C4-2B (cell line): ENCODE measurements at regions not wholly inside any gene's neighbourhood (a gene's known extent, or its start where the extent isn't known, plus 50 kb on each side); places are given as distances from the start of the nearest gene placed in this dataset.

ENCODE experiments used
- ZFX ChIP-seq: fragments of 450-650 bp; IDR thresholded peaks from 2 replicates; pipeline ENCODE4 v1.6.1; 2017
- TF ChIP-seq, protein P1 (sequence below): fragments of 450-650 bp; conservative IDR thresholded peaks from 2 replicates; pipeline ENCODE4 v1.5.1; 2017; ENCODE audit warnings: mild to moderate bottlenecking

DNA sequence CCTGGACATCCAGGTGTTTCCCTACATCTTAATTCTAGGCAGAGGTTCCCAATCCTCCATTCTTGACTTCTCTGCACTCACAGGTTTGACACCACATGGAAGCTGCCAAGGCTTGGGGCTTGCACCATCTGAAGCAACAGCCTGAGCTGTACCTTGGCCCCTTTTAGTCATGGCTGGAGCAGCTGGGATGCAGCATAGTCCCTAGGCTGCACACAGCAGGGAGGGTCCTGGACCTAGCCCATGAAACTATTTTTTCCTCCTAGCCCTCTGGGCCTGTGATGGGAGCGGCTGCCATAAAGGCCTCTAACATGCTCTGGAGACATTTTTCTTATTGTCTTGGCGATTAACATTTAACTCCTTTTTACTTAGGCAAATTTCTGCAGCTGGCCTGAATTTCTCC lies 417.2 kb upstream of the FLRT2 start:
- TF ChIP-seq, protein P1, sequence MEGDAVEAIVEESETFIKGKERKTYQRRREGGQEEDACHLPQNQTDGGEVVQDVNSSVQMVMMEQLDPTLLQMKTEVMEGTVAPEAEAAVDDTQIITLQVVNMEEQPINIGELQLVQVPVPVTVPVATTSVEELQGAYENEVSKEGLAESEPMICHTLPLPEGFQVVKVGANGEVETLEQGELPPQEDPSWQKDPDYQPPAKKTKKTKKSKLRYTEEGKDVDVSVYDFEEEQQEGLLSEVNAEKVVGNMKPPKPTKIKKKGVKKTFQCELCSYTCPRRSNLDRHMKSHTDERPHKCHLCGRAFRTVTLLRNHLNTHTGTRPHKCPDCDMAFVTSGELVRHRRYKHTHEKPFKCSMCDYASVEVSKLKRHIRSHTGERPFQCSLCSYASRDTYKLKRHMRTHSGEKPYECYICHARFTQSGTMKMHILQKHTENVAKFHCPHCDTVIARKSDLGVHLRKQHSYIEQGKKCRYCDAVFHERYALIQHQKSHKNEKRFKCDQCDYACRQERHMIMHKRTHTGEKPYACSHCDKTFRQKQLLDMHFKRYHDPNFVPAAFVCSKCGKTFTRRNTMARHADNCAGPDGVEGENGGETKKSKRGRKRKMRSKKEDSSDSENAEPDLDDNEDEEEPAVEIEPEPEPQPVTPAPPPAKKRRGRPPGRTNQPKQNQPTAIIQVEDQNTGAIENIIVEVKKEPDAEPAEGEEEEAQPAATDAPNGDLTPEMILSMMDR: no peak
- TF ChIP-seq ZFX: no peak
